ENCODE measurements at regions not wholly inside any gene's neighbourhood (a gene's known extent, or its start where the extent isn't known, plus 50 kb on each side); places are given as distances from the start of the nearest gene placed in this dataset.

- TF ChIP-seq CTCF (IDR thresholded peaks at IDR 0.05; ENCODE audit: unreplicated experiment), result no peak
- POLR2A ChIA-PET, result no interaction called here
- peaks cover 17% of the 10 kb centered on the region for H3K27me3 Mint-ChIP-seq (ENCODE audit: insufficient read depth, unreplicated experiment)
- H3K4me1 Mint-ChIP-seq (ENCODE audit: insufficient read depth, unreplicated experiment), result peaks cover 5% of the 10 kb centered on the region
- no peak overlapping the region for H3K27ac Mint-ChIP-seq (ENCODE audit: low read depth, unreplicated experiment)
- H3K9me3 Mint-ChIP-seq (ENCODE audit: unreplicated experiment), result no peaks in the 10 kb centered on the region
- no peak overlapping the region for H3K4me3 Mint-ChIP-seq (ENCODE audit: unreplicated experiment)
- CTCF ChIA-PET, result interaction anchor here (1.5 to 1.9 kb wide), 2 partner anchors 11 to 26 kb away, joined by 6 read pairs; no protein-coding TSS in a partner anchor
- no peaks in the 10 kb centered on the region for H3K36me3 Mint-ChIP-seq (ENCODE audit: insufficient read depth, unreplicated experiment)
- intact Hi-C loops (cut with micrococcal nuclease), result no loop called here
- no TSS peak for BruUV-seq (replicated peaks)
- peak; percentile 81 for DNase-seq (ENCODE audit: unreplicated experiment)
These were observed 111.8 kb upstream of the ANKRD1 start for GRCh38 chr10:91032611-91033206.

GRCh38 chr10:91033324-91033950 lies 112.5 kb upstream of the ANKRD1 start:
- no peaks in the 10 kb centered on the region for H3K9me3 Mint-ChIP-seq (ENCODE audit: unreplicated experiment)
- CTCF ChIA-PET, result interaction anchor here (1.9 kb wide), 1 partner anchor 27 kb away, joined by 6 read pairs; no protein-coding TSS in a partner anchor
- TF ChIP-seq CTCF (IDR thresholded peaks at IDR 0.05; ENCODE audit: unreplicated experiment), result no peak

GRCh38 chr10:91034042-91034441 lies 113.2 kb upstream of the ANKRD1 start:
- no peak overlapping the region for H3K4me3 Mint-ChIP-seq (ENCODE audit: unreplicated experiment)
- no peak overlapping the region for H3K27ac Mint-ChIP-seq (ENCODE audit: low read depth, unreplicated experiment)
- peaks cover 17% of the 10 kb centered on the region for H3K27me3 Mint-ChIP-seq (ENCODE audit: insufficient read depth, unreplicated experiment)
- H3K4me1 Mint-ChIP-seq (ENCODE audit: insufficient read depth, unreplicated experiment), result peaks cover 5% of the 10 kb centered on the region
- no peaks in the 10 kb centered on the region for H3K36me3 Mint-ChIP-seq (ENCODE audit: insufficient read depth, unreplicated experiment)
- H3K9me3 Mint-ChIP-seq (ENCODE audit: unreplicated experiment), result no peaks in the 10 kb centered on the region
- no TSS peak for BruUV-seq (replicated peaks)
- ChIA-PET CTCF (interaction anchor here (1.9 kb wide), 1 partner anchor 27 kb away, joined by 6 read pairs; no protein-coding TSS in a partner anchor), POLR2A (no interaction called here)
- TF ChIP-seq CTCF (IDR thresholded peaks at IDR 0.05; ENCODE audit: unreplicated experiment), result no peak
- intact Hi-C loops (cut with micrococcal nuclease), result no loop called here
- DNase-seq (ENCODE audit: unreplicated experiment), result no peak

More at GRCh38 chr10:91033324-91033950, 112.5 kb upstream of the ANKRD1 start:
- DNase-seq (ENCODE audit: unreplicated experiment), result no peak
- Mint-ChIP-seq H3K4me1 (ENCODE audit: insufficient read depth, unreplicated experiment) (peaks cover 5% of the 10 kb centered on the region), H3K27ac (ENCODE audit: low read depth, unreplicated experiment) (no peak overlapping the region), H3K4me3 (ENCODE audit: unreplicated experiment) (no peak overlapping the region), H3K27me3 (ENCODE audit: insufficient read depth, unreplicated experiment) (peaks cover 17% of the 10 kb centered on the region), H3K36me3 (ENCODE audit: insufficient read depth, unreplicated experiment) (no peaks in the 10 kb centered on the region)
- intact Hi-C loops (cut with micrococcal nuclease), result no loop called here
- POLR2A ChIA-PET, result no interaction called here
- no TSS peak for BruUV-seq (replicated peaks)

- H3K27me3 Mint-ChIP-seq (ENCODE audit: insufficient read depth, unreplicated experiment), result peaks cover 17% of the 10 kb centered on the region
These were observed 113.7 kb upstream of the ANKRD1 start for GRCh38 chr10:91034494-91035159.

More at GRCh38 chr10:91034494-91035159, 113.7 kb upstream of the ANKRD1 start:
- ChIA-PET CTCF (interaction anchor here (0.6 to 1.9 kb wide), 2 partner anchors 28 to 214 kb away, joined by 3 to 6 read pairs; no protein-coding TSS in a partner anchor), POLR2A (no interaction called here)
- intact Hi-C loops (cut with micrococcal nuclease), result no loop called here
- no peaks in the 10 kb centered on the region for H3K9me3 Mint-ChIP-seq (ENCODE audit: unreplicated experiment)
- no peaks in the 10 kb centered on the region for H3K36me3 Mint-ChIP-seq (ENCODE audit: insufficient read depth, unreplicated experiment)
- no peak for TF ChIP-seq CTCF (IDR thresholded peaks at IDR 0.05; ENCODE audit: unreplicated experiment)
- BruUV-seq (replicated peaks), result no TSS peak
- peak; percentile 86 for DNase-seq (ENCODE audit: unreplicated experiment)
- peaks cover 5% of the 10 kb centered on the region for H3K4me1 Mint-ChIP-seq (ENCODE audit: insufficient read depth, unreplicated experiment)
- H3K4me3 Mint-ChIP-seq (ENCODE audit: unreplicated experiment), result no peak overlapping the region
- no peak overlapping the region for H3K27ac Mint-ChIP-seq (ENCODE audit: low read depth, unreplicated experiment)

Measured in MCF 10A (cell line).